GM10248 (cell line): ENCODE measurements at regions not wholly inside any gene's neighbourhood (a gene's known extent, or its start where the extent isn't known, plus 50 kb on each side); places are given as distances from the start of the nearest gene placed in this dataset.
"Not testable (repeated sequence)": the region's sequence is repeated elsewhere in the genome, so short reads cannot be mapped to it uniquely, and the experiment has no call there.

Experiments
- CTCF ChIA-PET: fragments of 300-600 bp; sonication (Branson Sonifier 250); formaldehyde crosslinking; extraction: SDS; loops from one replicate; lab custom pipeline; 2021; ENCODE audit warnings: antibody characterized with exemption; lab: Yijun Ruan, JAX
- POLR2A ChIA-PET: fragments of 350-650 bp; sonication (Branson Sonifier 250); formaldehyde crosslinking; extraction: SDS; loops from one replicate; lab custom pipeline; 2020; ENCODE audit warnings: antibody characterized with exemption; lab: Yijun Ruan, JAX
- DNase-seq: peaks from one replicate; pipeline ENCODE4 v3.0.0; 2012; ENCODE audit errors: extremely low spot score
- TF ChIP-seq, protein P1 (sequence below): IDR thresholded peaks from 2 replicates; pipeline ENCODE4 v1.5.1; 2012; ENCODE audit warnings: mild to moderate bottlenecking, low read depth; ENCODE audit errors: extremely low read depth, missing control alignments, control extremely low read depth

- TF ChIP-seq, protein P1, sequence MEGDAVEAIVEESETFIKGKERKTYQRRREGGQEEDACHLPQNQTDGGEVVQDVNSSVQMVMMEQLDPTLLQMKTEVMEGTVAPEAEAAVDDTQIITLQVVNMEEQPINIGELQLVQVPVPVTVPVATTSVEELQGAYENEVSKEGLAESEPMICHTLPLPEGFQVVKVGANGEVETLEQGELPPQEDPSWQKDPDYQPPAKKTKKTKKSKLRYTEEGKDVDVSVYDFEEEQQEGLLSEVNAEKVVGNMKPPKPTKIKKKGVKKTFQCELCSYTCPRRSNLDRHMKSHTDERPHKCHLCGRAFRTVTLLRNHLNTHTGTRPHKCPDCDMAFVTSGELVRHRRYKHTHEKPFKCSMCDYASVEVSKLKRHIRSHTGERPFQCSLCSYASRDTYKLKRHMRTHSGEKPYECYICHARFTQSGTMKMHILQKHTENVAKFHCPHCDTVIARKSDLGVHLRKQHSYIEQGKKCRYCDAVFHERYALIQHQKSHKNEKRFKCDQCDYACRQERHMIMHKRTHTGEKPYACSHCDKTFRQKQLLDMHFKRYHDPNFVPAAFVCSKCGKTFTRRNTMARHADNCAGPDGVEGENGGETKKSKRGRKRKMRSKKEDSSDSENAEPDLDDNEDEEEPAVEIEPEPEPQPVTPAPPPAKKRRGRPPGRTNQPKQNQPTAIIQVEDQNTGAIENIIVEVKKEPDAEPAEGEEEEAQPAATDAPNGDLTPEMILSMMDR, result no peak
- POLR2A ChIA-PET, result interaction anchor here (1.0 kb wide), 1 partner anchor 12 kb away, joined by 3 read pairs; no protein-coding TSS in a partner anchor
- no peak for DNase-seq
- CTCF ChIA-PET, result no interaction called here
These were observed 132.2 kb upstream of the TBC1D5 start for GRCh38 chr3:17874636-17875035.

- ChIA-PET CTCF (no interaction called here), POLR2A (no interaction called here)
- TF ChIP-seq, protein P1, result no peak
These were observed 130.0 kb upstream of the TBC1D5 start for GRCh38 chr3:17872457-17872856.

GRCh38 chr3:17865631-17866030, 123.2 kb upstream of the TBC1D5 start:
- no peak for DNase-seq
- TF ChIP-seq, protein P1, result no peak
- ChIA-PET POLR2A (no interaction called here), CTCF (interaction anchor here (1.6 to 2.0 kb wide), 2 partner anchors 24 to 30 kb away, joined by 5 to 9 read pairs; no protein-coding TSS in a partner anchor)

More at GRCh38 chr3:17872457-17872856, 130.0 kb upstream of the TBC1D5 start:
- no peak for DNase-seq

- POLR2A ChIA-PET, result no interaction called here
- DNase-seq, result no peak
- TF ChIP-seq, protein P1, result no peak
- CTCF ChIA-PET, result no interaction called here
These were observed 119.0 kb upstream of the TBC1D5 start for GRCh38 chr3:17861476-17861875.

- CTCF ChIA-PET, DNase-seq, POLR2A ChIA-PET: not testable (repeated sequence)
These were observed 118.5 kb upstream of the TBC1D5 start for GRCh38 chr3:17860840-17861471.

- CTCF ChIA-PET, result interaction anchor here (1.7 to 2.0 kb wide), 2 partner anchors 11 to 26 kb away, joined by 4 to 5 read pairs; no protein-coding TSS in a partner anchor
- POLR2A ChIA-PET, result no interaction called here
- no peak for DNase-seq
- TF ChIP-seq, protein P1, result no peak
These were observed 109.8 kb upstream of the TBC1D5 start for GRCh38 chr3:17852217-17852616.

GRCh38 chr3:17850448-17850847, 108.0 kb upstream of the TBC1D5 start:
- TF ChIP-seq, protein P1, result no peak
- POLR2A ChIA-PET, result no interaction called here
- no peak for DNase-seq
- CTCF ChIA-PET, result no interaction called here
